ENCODE measurements at regions not wholly inside any gene's neighbourhood (a gene's known extent, or its start where the extent isn't known, plus 50 kb on each side); places are given as distances from the start of the nearest gene placed in this dataset.
"Not testable (repeated sequence)": the region's sequence is repeated elsewhere in the genome, so short reads cannot be mapped to it uniquely, and the experiment has no call there.

GRCh38 chr5:50898966-50899365, 232.5 kb downstream of the PARP8 start:
- DNase-seq, result no peak

GRCh38 chr5:50900952-50901510, 234.6 kb downstream of the PARP8 start:
- DNase-seq, result no peak

- no peak for DNase-seq
Measured at GRCh38 chr5:50903651-50904050, 237.2 kb downstream of the PARP8 start.

GRCh38 chr5:50905996-50906570, 239.6 kb downstream of the PARP8 start:
- no peak for DNase-seq

- DNase-seq, result not testable (repeated sequence)
Measured at GRCh38 chr5:50920160-50920559, 253.7 kb downstream of the PARP8 start.

GRCh38 chr5:50921366-50922133, 255.1 kb downstream of the PARP8 start:
- no peak for DNase-seq

- DNase-seq, result not testable (repeated sequence)
Measured at GRCh38 chr5:50922134-50922941, 255.9 kb downstream of the PARP8 start.

GRCh38 chr5:50922942-50923767, 256.7 kb downstream of the PARP8 start:
- DNase-seq, result no peak

- DNase-seq, result no peak
Measured at GRCh38 chr5:50923768-50924494, 257.5 kb downstream of the PARP8 start.

- no peak for DNase-seq
Measured at GRCh38 chr5:50927953-50928352, 261.5 kb downstream of the PARP8 start.

- no peak for DNase-seq
Measured at GRCh38 chr5:50929174-50929573, 262.7 kb downstream of the PARP8 start.

- no peak for DNase-seq
Measured at GRCh38 chr5:50934343-50934742, 267.9 kb downstream of the PARP8 start.

- no peak for DNase-seq
Measured at GRCh38 chr5:50945139-50945538, 278.7 kb downstream of the PARP8 start.

- DNase-seq, result no peak
Measured at GRCh38 chr5:50947906-50948683, 281.7 kb downstream of the PARP8 start.

- DNase-seq, result no peak
Measured at GRCh38 chr5:50953290-50953689, 286.9 kb downstream of the PARP8 start.

GRCh38 chr5:50958852-50959457, 292.5 kb downstream of the PARP8 start:
- no peak for DNase-seq

GRCh38 chr5:50962934-50963872, 296.8 kb downstream of the PARP8 start:
- DNase-seq, result peak; percentile 54

GRCh38 chr5:50963971-50964745, 297.7 kb downstream of the PARP8 start:
- DNase-seq, result no peak
